ENCODE measurements at regions not wholly inside any gene's neighbourhood (a gene's known extent, or its start where the extent isn't known, plus 50 kb on each side); places are given as distances from the start of the nearest gene placed in this dataset.

GRCh38 chr20:24131281-24131680 lies 142.7 kb upstream of the GGTLC1 start:
- no peak for DNase-seq (ENCODE audit: low read depth)
- H3K4me3 ChIP-seq (ENCODE audit: low read depth, low read length): no peak overlapping the region

- no peak for DNase-seq (ENCODE audit: low read depth)
- H3K4me3 ChIP-seq (ENCODE audit: low read depth, low read length): no peak overlapping the region
These were observed 141.1 kb upstream of the GGTLC1 start for GRCh38 chr20:24129641-24130040.

- no peak for DNase-seq (ENCODE audit: low read depth)
- no peak overlapping the region for H3K4me3 ChIP-seq (ENCODE audit: low read depth, low read length)
These were observed 136.5 kb upstream of the GGTLC1 start for GRCh38 chr20:24124951-24125650.

- no peak for DNase-seq (ENCODE audit: low read depth)
- no peak overlapping the region for H3K4me3 ChIP-seq (ENCODE audit: low read depth, low read length)
These were observed 135.4 kb upstream of the GGTLC1 start for GRCh38 chr20:24124003-24124402.

- H3K4me3 ChIP-seq (ENCODE audit: low read depth, low read length): no peak overlapping the region
- DNase-seq (ENCODE audit: low read depth): no peak
These were observed 130.0 kb upstream of the GGTLC1 start for GRCh38 chr20:24118441-24119175.

- DNase-seq (ENCODE audit: low read depth): no peak
- no peak overlapping the region for H3K4me3 ChIP-seq (ENCODE audit: low read depth, low read length)
These were observed 129.5 kb upstream of the GGTLC1 start for GRCh38 chr20:24118034-24118433.

GRCh38 chr20:24117383-24117782 lies 128.8 kb upstream of the GGTLC1 start:
- DNase-seq (ENCODE audit: low read depth): no peak
- H3K4me3 ChIP-seq (ENCODE audit: low read depth, low read length): no peak overlapping the region

- no peak overlapping the region for H3K4me3 ChIP-seq (ENCODE audit: low read depth, low read length)
- no peak for DNase-seq (ENCODE audit: low read depth)
These were observed 128.0 kb upstream of the GGTLC1 start for GRCh38 chr20:24116611-24117010.

GRCh38 chr20:24112360-24112759 lies 123.8 kb upstream of the GGTLC1 start:
- no peak overlapping the region for H3K4me3 ChIP-seq (ENCODE audit: low read depth, low read length)
- DNase-seq (ENCODE audit: low read depth): no peak

GRCh38 chr20:24111858-24112257 lies 123.3 kb upstream of the GGTLC1 start:
- DNase-seq (ENCODE audit: low read depth): no peak
- no peak overlapping the region for H3K4me3 ChIP-seq (ENCODE audit: low read depth, low read length)

- no peak for DNase-seq (ENCODE audit: low read depth)
- H3K4me3 ChIP-seq (ENCODE audit: low read depth, low read length): no peak overlapping the region
These were observed 121.0 kb upstream of the GGTLC1 start for GRCh38 chr20:24109537-24109936.

- no peak overlapping the region for H3K4me3 ChIP-seq (ENCODE audit: low read depth, low read length)
- no peak for DNase-seq (ENCODE audit: low read depth)
These were observed 120.4 kb upstream of the GGTLC1 start for GRCh38 chr20:24109008-24109407.

GRCh38 chr20:24108581-24108980 lies 120.0 kb upstream of the GGTLC1 start:
- DNase-seq (ENCODE audit: low read depth): no peak
- H3K4me3 ChIP-seq (ENCODE audit: low read depth, low read length): no peak overlapping the region

- DNase-seq (ENCODE audit: low read depth): no peak
These were observed 118.3 kb upstream of the GGTLC1 start for GRCh38 chr20:24106801-24107445.

GRCh38 chr20:24106150-24106800 lies 117.7 kb upstream of the GGTLC1 start:
- H3K4me3 ChIP-seq (ENCODE audit: low read depth, low read length): no peak overlapping the region
- no peak for DNase-seq (ENCODE audit: low read depth)

More at GRCh38 chr20:24106801-24107445, 118.3 kb upstream of the GGTLC1 start:
- no peak overlapping the region for H3K4me3 ChIP-seq (ENCODE audit: low read depth, low read length)

GRCh38 chr20:24102749-24103333 lies 114.3 kb upstream of the GGTLC1 start:
- no peak overlapping the region for H3K4me3 ChIP-seq (ENCODE audit: low read depth, low read length)
- DNase-seq (ENCODE audit: low read depth): no peak

GRCh38 chr20:24102290-24102689 lies 113.7 kb upstream of the GGTLC1 start:
- no peak overlapping the region for H3K4me3 ChIP-seq (ENCODE audit: low read depth, low read length)
- no peak for DNase-seq (ENCODE audit: low read depth)

- DNase-seq (ENCODE audit: low read depth): no peak
- no peak overlapping the region for H3K4me3 ChIP-seq (ENCODE audit: low read depth, low read length)
These were observed 111.9 kb upstream of the GGTLC1 start for GRCh38 chr20:24100370-24101011.

GRCh38 chr20:24098886-24099285 lies 110.3 kb upstream of the GGTLC1 start:
- H3K4me3 ChIP-seq (ENCODE audit: low read depth, low read length): no peak overlapping the region
- no peak for DNase-seq (ENCODE audit: low read depth)

Data from skeletal muscle cell (primary cell).